A673 (cell line): ENCODE measurements at regions not wholly inside any gene's neighbourhood (a gene's known extent, or its start where the extent isn't known, plus 50 kb on each side); places are given as distances from the start of the nearest gene placed in this dataset.

Experiments used
- CTCF ChIP-seq: fragments of 300-800, 200-600 bp; sonication (generic); conservative IDR thresholded peaks from 2 replicates; pipeline ENCODE4 v1.5.1; 2017; ENCODE audit warnings: low read depth, mild to moderate bottlenecking, antibody characterized with exemption, low read length, moderate library complexity, mixed read lengths
- EZH2 ChIP-seq: fragments of 200-600 bp; sonication (generic); IDR thresholded peaks from 2 replicates; pipeline ENCODE4 v1.6.1; 2017; ENCODE audit warnings: borderline replicate concordance, low read depth, mild to moderate bottlenecking, mixed read lengths, antibody characterized with exemption, low read length; ENCODE audit not compliant: poor library complexity, severe bottlenecking

GRCh38 chr12:58588770-58589169 lies 331.5 kb downstream of the LRIG3 start:
- TF ChIP-seq CTCF (no peak), EZH2 (no peak)
